ENCODE measurements at regions not wholly inside any gene's neighbourhood (a gene's known extent, or its start where the extent isn't known, plus 50 kb on each side); places are given as distances from the start of the nearest gene placed in this dataset.

- H3K27ac Mint-ChIP-seq: no peak overlapping the region
- H3K36me3 Mint-ChIP-seq: no peaks in the 10 kb centered on the region
- H3K4me3 Mint-ChIP-seq: no peak overlapping the region
- peak; percentile 34 to 51 for ATAC-seq (replicated peaks)
- peaks cover 10 to 11% of the 10 kb centered on the region in 2 donors for H3K27me3 Mint-ChIP-seq
- peaks cover 0 to 2% of the 10 kb centered on the region in 2 donors for H3K9me3 Mint-ChIP-seq
- no peak for DNase-seq
- H3K4me1 Mint-ChIP-seq: peaks cover 4 to 9% of the 10 kb centered on the region in 2 donors
Observed at GRCh38 chr12:13307143-13307816, 110.8 kb downstream of the EMP1 start.

- ATAC-seq (replicated peaks) (no peak), DNase-seq (no peak)
- H3K36me3 Mint-ChIP-seq: no peaks in the 10 kb centered on the region
- no peak overlapping the region for H3K4me3 Mint-ChIP-seq
- H3K9me3 Mint-ChIP-seq: peaks cover 0 to 2% of the 10 kb centered on the region in 2 donors
- peaks cover 11 to 17% of the 10 kb centered on the region in 2 donors for H3K27me3 Mint-ChIP-seq
- H3K4me1 Mint-ChIP-seq: peaks cover 4 to 9% of the 10 kb centered on the region in 2 donors
- H3K27ac Mint-ChIP-seq: no peak overlapping the region
Observed at GRCh38 chr12:13304924-13305323, 108.4 kb downstream of the EMP1 start.

GRCh38 chr12:13299457-13299856 lies 102.9 kb downstream of the EMP1 start:
- DNase-seq: no peak
- Mint-ChIP-seq H3K4me3 (no peak overlapping the region), H3K9me3 (peaks cover 0 to 2% of the 10 kb centered on the region in 2 donors), H3K27ac (no peak overlapping the region), H3K4me1 (no peaks in the 10 kb centered on the region), H3K36me3 (no peaks in the 10 kb centered on the region), H3K27me3 (peaks cover 14 to 17% of the 10 kb centered on the region in 2 donors)
- ATAC-seq (replicated peaks): no peak

GRCh38 chr12:13293096-13293495 lies 96.6 kb downstream of the EMP1 start:
- no peak for DNase-seq
- Mint-ChIP-seq H3K27ac (no peak overlapping the region), H3K4me1 (no peaks in the 10 kb centered on the region), H3K27me3 (peaks cover 0 to 2% of the 10 kb centered on the region in 2 donors), H3K36me3 (no peaks in the 10 kb centered on the region), H3K9me3 (no peaks in the 10 kb centered on the region), H3K4me3 (no peak overlapping the region)
- no peak for ATAC-seq (replicated peaks)

GRCh38 chr12:13289653-13290289 lies 93.2 kb downstream of the EMP1 start:
- H3K9me3 Mint-ChIP-seq: no peaks in the 10 kb centered on the region
- peaks cover 0 to 5% of the 10 kb centered on the region in 2 donors for H3K27me3 Mint-ChIP-seq
- ATAC-seq (replicated peaks): no peak
- no peaks in the 10 kb centered on the region for H3K4me1 Mint-ChIP-seq
- H3K27ac Mint-ChIP-seq: no peak overlapping the region
- no peak overlapping the region for H3K4me3 Mint-ChIP-seq
- H3K36me3 Mint-ChIP-seq: no peaks in the 10 kb centered on the region
- DNase-seq: no peak

- Mint-ChIP-seq H3K27me3 (peaks cover 0 to 5% of the 10 kb centered on the region in 2 donors), H3K36me3 (no peaks in the 10 kb centered on the region), H3K9me3 (no peaks in the 10 kb centered on the region), H3K27ac (no peak overlapping the region), H3K4me1 (no peaks in the 10 kb centered on the region), H3K4me3 (no peak overlapping the region)
- no peak for DNase-seq
- no peak for ATAC-seq (replicated peaks)
Observed at GRCh38 chr12:13288937-13289652, 92.6 kb downstream of the EMP1 start.

GRCh38 chr12:13288501-13288900 lies 92.0 kb downstream of the EMP1 start:
- no peaks in the 10 kb centered on the region for H3K36me3 Mint-ChIP-seq
- no peak overlapping the region for H3K27ac Mint-ChIP-seq
- no peak overlapping the region for H3K4me3 Mint-ChIP-seq
- ATAC-seq (replicated peaks): no peak
- no peaks in the 10 kb centered on the region for H3K9me3 Mint-ChIP-seq
- no peak for DNase-seq
- no peaks in the 10 kb centered on the region for H3K4me1 Mint-ChIP-seq
- peaks cover 0 to 5% of the 10 kb centered on the region in 2 donors for H3K27me3 Mint-ChIP-seq

GRCh38 chr12:13283867-13284266 lies 87.3 kb downstream of the EMP1 start:
- peaks cover 0 to 3% of the 10 kb centered on the region in 2 donors for H3K36me3 Mint-ChIP-seq
- peaks cover 0 to 5% of the 10 kb centered on the region in 2 donors for H3K27me3 Mint-ChIP-seq
- ATAC-seq (replicated peaks) (no peak), DNase-seq (no peak)
- H3K27ac Mint-ChIP-seq: no peak overlapping the region
- H3K4me3 Mint-ChIP-seq: no peak overlapping the region
- no peaks in the 10 kb centered on the region for H3K4me1 Mint-ChIP-seq
- H3K9me3 Mint-ChIP-seq: peaks cover 0 to 4% of the 10 kb centered on the region in 2 donors

- peaks cover 0 to 3% of the 10 kb centered on the region in 2 donors for H3K36me3 Mint-ChIP-seq
- no peak overlapping the region for H3K27ac Mint-ChIP-seq
- DNase-seq: no peak
- no peak for ATAC-seq (replicated peaks)
- peaks cover 3 to 5% of the 10 kb centered on the region in 2 donors for H3K4me1 Mint-ChIP-seq
- no peak overlapping the region for H3K4me3 Mint-ChIP-seq
- H3K9me3 Mint-ChIP-seq: peaks cover 0 to 4% of the 10 kb centered on the region in 2 donors
- peaks cover 4 to 7% of the 10 kb centered on the region in 2 donors for H3K27me3 Mint-ChIP-seq
Observed at GRCh38 chr12:13282861-13283260, 86.3 kb downstream of the EMP1 start.

GRCh38 chr12:13278249-13278787 lies 81.8 kb downstream of the EMP1 start:
- DNase-seq (peak; percentile 29), ATAC-seq (replicated peaks) (peak; percentile 92 to 93)
- Mint-ChIP-seq H3K36me3 (peaks cover 0 to 3% of the 10 kb centered on the region in 2 donors), H3K9me3 (peaks cover 0 to 4% of the 10 kb centered on the region in 2 donors), H3K27ac (no peak overlapping the region), H3K4me3 (no peak overlapping the region), H3K27me3 (peaks cover 28 to 33% of the 10 kb centered on the region in 2 donors), H3K4me1 (peaks cover 3 to 6% of the 10 kb centered on the region in 2 donors)

- peaks cover 3 to 6% of the 10 kb centered on the region in 2 donors for H3K4me1 Mint-ChIP-seq
- ATAC-seq (replicated peaks) (no peak), DNase-seq (no peak)
- peaks cover 0 to 4% of the 10 kb centered on the region in 2 donors for H3K9me3 Mint-ChIP-seq
- peaks cover 0 to 3% of the 10 kb centered on the region in 2 donors for H3K36me3 Mint-ChIP-seq
- H3K27me3 Mint-ChIP-seq: peaks cover 28 to 33% of the 10 kb centered on the region in 2 donors
- H3K4me3 Mint-ChIP-seq: no peak overlapping the region
- no peak overlapping the region for H3K27ac Mint-ChIP-seq
Observed at GRCh38 chr12:13277293-13277692, 80.8 kb downstream of the EMP1 start.

- no peak for DNase-seq
- Mint-ChIP-seq H3K4me1 (peaks cover 3 to 6% of the 10 kb centered on the region in 2 donors), H3K36me3 (peaks cover 0 to 3% of the 10 kb centered on the region in 2 donors), H3K27ac (no peak overlapping the region), H3K27me3 (peaks cover 33 to 37% of the 10 kb centered on the region in 2 donors), H3K4me3 (no peak overlapping the region), H3K9me3 (peaks cover 0 to 4% of the 10 kb centered on the region in 2 donors)
- ATAC-seq (replicated peaks): no peak
Observed at GRCh38 chr12:13275241-13276085, 78.9 kb downstream of the EMP1 start.

- Mint-ChIP-seq H3K9me3 (no peaks in the 10 kb centered on the region), H3K36me3 (no peaks in the 10 kb centered on the region), H3K27ac (no peak overlapping the region), H3K4me3 (no peak overlapping the region), H3K4me1 (peaks cover 3 to 6% of the 10 kb centered on the region in 2 donors), H3K27me3 (peaks cover 33 to 37% of the 10 kb centered on the region in 2 donors)
- no peak for ATAC-seq (replicated peaks)
- DNase-seq: no peak
Observed at GRCh38 chr12:13273850-13274249, 77.3 kb downstream of the EMP1 start.
